Kidney epithelial cell (primary cell): ENCODE measurements at regions not wholly inside any gene's neighbourhood (a gene's known extent, or its start where the extent isn't known, plus 50 kb on each side); places are given as distances from the start of the nearest gene placed in this dataset.

Experiments
- DNase-seq: peaks from one replicate; pipeline ENCODE4 v3.0.0-alpha.2; 2010; ENCODE audit warnings: low read depth
- H3K27me3 ChIP-seq: 2 replicates; pipeline ENCODE4 v1.6.0; 2011; ENCODE audit warnings: low read length; ENCODE audit not compliant: control insufficient read depth, insufficient read depth
- H3K36me3 ChIP-seq: 2 replicates; pipeline ENCODE4 v1.5.1; 2011; ENCODE audit warnings: low read length; ENCODE audit not compliant: control insufficient read depth, insufficient read depth
- H3K4me3 ChIP-seq: 2 replicates; pipeline ENCODE4 v1.5.1; 2011; ENCODE audit warnings: low read depth, mild to moderate bottlenecking, control low read depth, low read length
- CTCF ChIP-seq: IDR thresholded peaks from 2 replicates; pipeline ENCODE4 v1.5.1; 2011; ENCODE audit warnings: mild to moderate bottlenecking, moderate library complexity, low read length, control low read depth, inconsistent platforms; ENCODE audit not compliant: insufficient read depth, poor library complexity, severe bottlenecking

GRCh38 chr4:104682311-104682710 is 187.6 kb upstream of the CXXC4 start:
- H3K27me3 ChIP-seq = no peaks in the 10 kb centered on the region
- H3K36me3 ChIP-seq = no peaks in the 10 kb centered on the region
- TF ChIP-seq CTCF = no peak
- no peak overlapping the region for H3K4me3 ChIP-seq
- no peak for DNase-seq

GRCh38 chr4:104693601-104694201 is 199.0 kb upstream of the CXXC4 start:
- Histone ChIP-seq H3K27me3 (no peaks in the 10 kb centered on the region), H3K36me3 (no peaks in the 10 kb centered on the region), H3K4me3 (no peak overlapping the region)
- no peak for DNase-seq
- peak; percentile 39 for TF ChIP-seq CTCF

- TF ChIP-seq CTCF = no peak
- Histone ChIP-seq H3K4me3 (no peak overlapping the region), H3K36me3 (no peaks in the 10 kb centered on the region), H3K27me3 (no peaks in the 10 kb centered on the region)
- no peak for DNase-seq
These were observed 221.9 kb upstream of the CXXC4 start for GRCh38 chr4:104716584-104716983.

GRCh38 chr4:104719539-104720230 is 225.0 kb upstream of the CXXC4 start:
- no peak for DNase-seq
- Histone ChIP-seq H3K27me3 (no peaks in the 10 kb centered on the region), H3K36me3 (no peaks in the 10 kb centered on the region), H3K4me3 (no peak overlapping the region)
- TF ChIP-seq CTCF = no peak

- no peak for TF ChIP-seq CTCF
- Histone ChIP-seq H3K4me3 (no peak overlapping the region), H3K27me3 (no peaks in the 10 kb centered on the region), H3K36me3 (no peaks in the 10 kb centered on the region)
- no peak for DNase-seq
These were observed 227.8 kb upstream of the CXXC4 start for GRCh38 chr4:104722467-104722866.

- Histone ChIP-seq H3K36me3 (no peaks in the 10 kb centered on the region), H3K4me3 (no peak overlapping the region), H3K27me3 (no peaks in the 10 kb centered on the region)
- no peak for TF ChIP-seq CTCF
- DNase-seq = no peak
These were observed 231.3 kb upstream of the CXXC4 start for GRCh38 chr4:104726002-104726401.
